ENCODE measurements at regions not wholly inside any gene's neighbourhood (a gene's known extent, or its start where the extent isn't known, plus 50 kb on each side); places are given as distances from the start of the nearest gene placed in this dataset.

DNA sequence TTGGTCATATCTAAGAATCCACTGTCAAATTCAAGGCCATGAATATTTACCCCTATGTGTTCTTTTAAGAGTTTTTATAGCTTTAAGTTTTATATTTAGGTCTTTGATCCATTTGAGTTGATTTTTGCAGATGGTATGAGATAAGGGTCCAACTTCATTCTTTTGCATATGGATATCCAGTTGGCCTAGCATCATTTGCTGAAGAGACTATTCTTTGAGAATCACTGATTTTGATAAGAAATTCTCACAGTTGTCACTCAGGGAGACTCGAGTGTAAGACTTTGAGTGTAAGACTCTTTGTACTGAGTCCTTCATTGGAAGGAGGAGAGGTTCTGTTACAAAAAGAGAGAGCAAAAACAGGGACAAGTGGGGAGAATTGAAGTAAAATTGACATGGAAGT, 74.8 kb downstream of the CBLL2 start:
- H3K4me3 ChIP-seq (ENCODE audit: control insufficient read depth, low read depth, low read length), result no peak overlapping the region
- TF ChIP-seq, protein P1, sequence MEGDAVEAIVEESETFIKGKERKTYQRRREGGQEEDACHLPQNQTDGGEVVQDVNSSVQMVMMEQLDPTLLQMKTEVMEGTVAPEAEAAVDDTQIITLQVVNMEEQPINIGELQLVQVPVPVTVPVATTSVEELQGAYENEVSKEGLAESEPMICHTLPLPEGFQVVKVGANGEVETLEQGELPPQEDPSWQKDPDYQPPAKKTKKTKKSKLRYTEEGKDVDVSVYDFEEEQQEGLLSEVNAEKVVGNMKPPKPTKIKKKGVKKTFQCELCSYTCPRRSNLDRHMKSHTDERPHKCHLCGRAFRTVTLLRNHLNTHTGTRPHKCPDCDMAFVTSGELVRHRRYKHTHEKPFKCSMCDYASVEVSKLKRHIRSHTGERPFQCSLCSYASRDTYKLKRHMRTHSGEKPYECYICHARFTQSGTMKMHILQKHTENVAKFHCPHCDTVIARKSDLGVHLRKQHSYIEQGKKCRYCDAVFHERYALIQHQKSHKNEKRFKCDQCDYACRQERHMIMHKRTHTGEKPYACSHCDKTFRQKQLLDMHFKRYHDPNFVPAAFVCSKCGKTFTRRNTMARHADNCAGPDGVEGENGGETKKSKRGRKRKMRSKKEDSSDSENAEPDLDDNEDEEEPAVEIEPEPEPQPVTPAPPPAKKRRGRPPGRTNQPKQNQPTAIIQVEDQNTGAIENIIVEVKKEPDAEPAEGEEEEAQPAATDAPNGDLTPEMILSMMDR (IDR thresholded peaks at IDR 0.05; ENCODE audit: control insufficient read depth, insufficient read depth, low read depth, low read length, missing control alignments), result no peak
- no peak for DNase-seq (ENCODE audit: low read depth)

DNA sequence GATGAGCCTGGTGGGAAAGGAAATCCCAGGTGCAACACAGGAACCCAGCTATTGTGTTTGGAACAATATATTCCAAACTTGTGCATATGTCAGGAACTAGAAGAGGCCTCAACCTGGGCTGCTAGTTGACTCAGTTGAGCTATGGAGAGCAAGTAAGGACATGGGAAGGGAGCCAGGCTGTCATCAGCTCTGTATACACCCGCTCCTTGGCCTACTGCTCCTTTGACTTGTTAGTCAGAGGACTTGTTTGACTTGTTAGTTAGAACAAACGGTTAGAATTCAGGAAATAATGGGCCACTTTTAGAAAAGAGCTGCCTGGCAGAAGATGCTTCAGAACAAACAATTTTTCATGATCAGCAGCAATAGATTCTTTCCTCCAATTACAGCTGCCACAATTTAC, 76.4 kb downstream of the CBLL2 start:
- no peak overlapping the region for H3K4me3 ChIP-seq (ENCODE audit: control insufficient read depth, low read depth, low read length)
- TF ChIP-seq, protein P1 (IDR thresholded peaks at IDR 0.05; ENCODE audit: control insufficient read depth, insufficient read depth, low read depth, low read length, missing control alignments), result no peak
- no peak for DNase-seq (ENCODE audit: low read depth)

DNA sequence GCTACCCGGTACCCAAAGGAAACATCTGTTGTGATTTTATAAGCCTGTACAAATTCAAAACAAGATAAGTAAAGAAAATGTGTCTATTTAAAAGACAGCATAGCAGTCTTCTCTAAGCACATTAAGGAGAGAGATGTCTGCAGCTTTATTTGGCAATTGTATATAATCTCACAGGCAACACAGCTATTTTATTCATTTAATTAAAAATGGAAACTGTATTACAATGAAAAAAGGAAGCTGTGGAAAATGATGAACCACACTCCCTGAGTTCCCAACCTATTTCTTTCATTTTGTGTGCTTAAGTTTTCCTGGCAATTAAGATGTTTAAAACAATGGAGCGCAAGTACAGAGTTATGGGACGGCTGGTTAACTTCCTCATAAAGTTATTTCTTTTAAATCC, 78.4 kb downstream of the CBLL2 start:
- DNase-seq (ENCODE audit: low read depth), result no peak
- TF ChIP-seq, protein P1 (IDR thresholded peaks at IDR 0.05; ENCODE audit: control insufficient read depth, insufficient read depth, low read depth, low read length, missing control alignments), result no peak

DNA sequence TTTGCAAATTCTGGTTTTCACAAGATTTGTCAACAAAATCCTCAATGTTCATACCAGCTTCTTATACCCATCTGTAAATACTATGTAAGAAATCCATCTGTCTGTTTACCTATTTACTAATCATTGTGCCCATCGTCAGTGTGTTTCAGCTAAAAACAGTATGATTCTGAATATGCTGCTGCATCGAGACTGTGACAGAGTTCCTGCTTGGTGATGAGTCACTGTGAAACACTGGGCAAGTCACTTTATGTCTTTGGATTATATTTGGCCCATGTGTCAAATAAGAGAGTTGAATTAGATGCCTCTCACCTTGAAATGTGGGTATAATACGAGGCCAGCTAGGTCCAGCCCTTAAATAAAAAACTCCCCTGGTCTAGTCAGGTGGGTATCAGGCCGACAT, 79.3 kb downstream of the CBLL2 start:
- no peak for DNase-seq (ENCODE audit: low read depth)
- H3K4me3 ChIP-seq (ENCODE audit: control insufficient read depth, low read depth, low read length), result no peak overlapping the region

More for the DNA sequence above, 78.4 kb downstream of the CBLL2 start:
- no peak overlapping the region for H3K4me3 ChIP-seq (ENCODE audit: control insufficient read depth, low read depth, low read length)

DNA sequence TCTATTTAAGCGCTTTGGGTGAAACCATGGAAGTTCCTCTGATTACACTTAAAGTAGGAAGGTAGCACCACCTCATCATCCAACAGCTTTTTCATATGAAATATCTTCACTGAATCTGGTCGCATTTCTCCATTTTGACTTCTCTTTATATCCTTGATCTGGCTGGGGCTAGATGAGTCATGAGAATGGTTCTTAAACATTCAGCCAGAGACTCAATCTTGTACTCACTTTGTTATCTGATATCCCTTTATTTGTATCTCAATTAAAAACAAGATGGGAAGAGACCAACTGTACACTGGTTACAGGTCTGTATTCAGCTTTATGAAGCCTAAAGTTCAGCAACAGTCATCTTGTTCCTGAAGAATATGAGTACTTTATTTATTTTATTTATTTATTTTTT, 84.9 kb downstream of the CBLL2 start:
- DNase-seq (ENCODE audit: low read depth), result no peak
- no peak overlapping the region for H3K4me3 ChIP-seq (ENCODE audit: control insufficient read depth, low read depth, low read length)
- TF ChIP-seq, protein P1 (IDR thresholded peaks at IDR 0.05; ENCODE audit: control insufficient read depth, insufficient read depth, low read depth, low read length, missing control alignments), result no peak

More for the DNA sequence above, 79.3 kb downstream of the CBLL2 start:
- TF ChIP-seq, protein P1 (IDR thresholded peaks at IDR 0.05; ENCODE audit: control insufficient read depth, insufficient read depth, low read depth, low read length, missing control alignments), result no peak

DNA sequence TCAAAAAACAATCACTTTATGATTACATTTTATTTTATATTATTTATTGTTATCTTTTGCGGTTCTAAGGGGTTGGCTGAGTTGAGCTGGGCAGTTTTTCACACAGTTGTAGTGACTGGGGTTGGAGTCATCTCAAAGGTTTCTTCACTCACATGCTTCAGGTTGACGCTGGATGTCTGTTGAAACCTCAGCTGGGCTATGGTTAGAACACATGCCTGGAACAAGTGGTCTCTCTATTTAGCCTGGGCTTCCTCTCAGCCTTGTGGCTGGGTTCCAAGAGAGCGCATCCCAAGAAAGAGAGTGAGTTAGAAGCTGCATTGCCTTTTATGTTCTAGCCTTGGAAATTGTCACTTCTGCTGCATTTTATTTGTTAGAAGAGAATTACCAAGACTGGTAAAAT, 87.4 kb downstream of the CBLL2 start:
- TF ChIP-seq, protein P1 (IDR thresholded peaks at IDR 0.05; ENCODE audit: control insufficient read depth, insufficient read depth, low read depth, low read length, missing control alignments), result no peak
- no peak for DNase-seq (ENCODE audit: low read depth)
- no peak overlapping the region for H3K4me3 ChIP-seq (ENCODE audit: control insufficient read depth, low read depth, low read length)

DNA sequence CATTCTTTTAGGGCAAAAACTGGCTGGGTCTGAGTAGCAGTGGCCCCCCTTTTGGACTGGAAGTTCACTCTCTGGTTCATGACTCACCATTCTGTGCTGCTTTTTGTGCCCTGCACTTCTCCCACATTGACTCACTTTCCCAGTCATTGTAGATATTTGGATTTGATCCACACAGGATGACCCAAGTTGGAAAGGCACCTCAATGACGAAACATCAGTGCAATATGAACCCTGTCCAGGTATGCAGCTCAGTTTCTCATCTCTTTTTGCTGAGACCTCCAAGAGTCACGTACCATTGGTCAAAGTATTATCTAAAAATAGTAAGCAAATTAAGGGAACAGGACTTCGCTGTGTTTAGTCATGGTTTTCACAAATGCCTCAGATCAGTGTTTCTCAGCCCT, 92.7 kb downstream of the CBLL2 start:
- DNase-seq (ENCODE audit: low read depth), result peak; percentile 47
- no peak overlapping the region for H3K4me3 ChIP-seq (ENCODE audit: control insufficient read depth, low read depth, low read length)
- TF ChIP-seq, protein P1 (IDR thresholded peaks at IDR 0.05; ENCODE audit: control insufficient read depth, insufficient read depth, low read depth, low read length, missing control alignments), result no peak
